ENCODE measurements at regions not wholly inside any gene's neighbourhood (a gene's known extent, or its start where the extent isn't known, plus 50 kb on each side); places are given as distances from the start of the nearest gene placed in this dataset.

- FAIRE-seq (no peak), DNase-seq (ENCODE audit: low read depth in 1 of 2, low spot score in 2 of 2) (no peak)
- no peaks in the 10 kb centered on the region for H3K9me3 ChIP-seq (ENCODE audit: insufficient read depth in 2 of 2, low read depth in 1 of 2, low read length in 1 of 2)
- WGBS, 2 experiments (ENCODE audit: extremely low coverage in 1 of 2, insufficient coverage in 1 of 2, insufficient read length in 1 of 2, insufficient replicate concordance in 2 of 2, low coverage in 1 of 2, low lambda C conversion rate in 2 of 2, missing lambda C conversion rate in 1 of 2): 96% methylated on average over 2 of the region's 2 CpGs; no CpG with 5 or more reads in 1 of the 2 experiments
- ChIA-PET POLR2A (ENCODE audit: partially characterized antibody) (no interaction called here), CTCF (ENCODE audit: partially characterized antibody) (no interaction called here)
- no peak overlapping the region for H2AFZ ChIP-seq (ENCODE audit: low read length)
- H3K27me3 ChIP-seq (replicated peaks in 1 of 4; ENCODE audit: control insufficient read depth in 3 of 4, extremely low read depth in 1 of 4, insufficient read depth in 3 of 4, low read length in 3 of 4): no peaks in the 10 kb centered on the region
- no peak overlapping the region for H4K8ac ChIP-seq (ENCODE audit: extremely low read depth, insufficient read depth, low read length)
- no peak overlapping the region for H2BK20ac ChIP-seq (ENCODE audit: low read length)
- H2BK5ac ChIP-seq (ENCODE audit: low read depth, low read length): no peak overlapping the region
- no peak overlapping the region for H2BK15ac ChIP-seq (ENCODE audit: low read length)
- H3K36me3 ChIP-seq (ENCODE audit: control insufficient read depth in 2 of 4, insufficient read depth in 4 of 4, low read length in 3 of 4): no peaks in the 10 kb centered on the region; a peak in 1 of 8 replicates
- no peaks in the 10 kb centered on the region for H4K20me1 ChIP-seq (replicated peaks in 1 of 2; ENCODE audit: control insufficient read depth in 1 of 2, insufficient read depth in 2 of 2, low read length in 2 of 2)
- no peak overlapping the region for H4K91ac ChIP-seq (replicated peaks; ENCODE audit: insufficient read length, low read length)
- H3K23ac ChIP-seq (ENCODE audit: insufficient read length): no peak overlapping the region
- H3K4me3 ChIP-seq (ENCODE audit: extremely low read depth in 1 of 4, insufficient read depth in 2 of 4, low read depth in 3 of 4, low read length in 4 of 4): no peak overlapping the region
- H4K5ac ChIP-seq (ENCODE audit: insufficient read length, low read depth, low read length): no peak overlapping the region
- no peaks in the 10 kb centered on the region for H3K4me1 ChIP-seq (replicated peaks in 1 of 4; ENCODE audit: control insufficient read depth in 3 of 4, insufficient read depth in 4 of 4, low read length in 3 of 4)
- H3K27ac ChIP-seq (ENCODE audit: low read depth, low read length): no peak overlapping the region
- H3K79me1 ChIP-seq (ENCODE audit: low read depth, low read length): no peaks in the 10 kb centered on the region
- no peak overlapping the region for H3K56ac ChIP-seq (replicated peaks; ENCODE audit: insufficient read length, low read depth, low read length)
- no peak overlapping the region for H3K4me2 ChIP-seq (ENCODE audit: insufficient read depth in 1 of 2, low read depth in 2 of 2, low read length in 2 of 2)
- H3K9ac ChIP-seq (replicated peaks in 1 of 4; ENCODE audit: extremely low read depth in 1 of 4, low read depth in 3 of 4, low read length in 3 of 4): no peak overlapping the region
- no peaks in the 10 kb centered on the region for H3K23me2 ChIP-seq (ENCODE audit: low read depth, low read length)
- H3K79me2 ChIP-seq (ENCODE audit: control insufficient read depth in 1 of 2, insufficient read depth in 2 of 2, low read length in 2 of 2): no peaks in the 10 kb centered on the region
- H3K14ac ChIP-seq (ENCODE audit: insufficient read length): no peak overlapping the region
- H2BK120ac ChIP-seq (replicated peaks; ENCODE audit: low read depth, low read length): no peak overlapping the region
- no peak overlapping the region for H2BK12ac ChIP-seq (ENCODE audit: low read depth, low read length)
- H2AK5ac ChIP-seq (ENCODE audit: low read depth, low read length): no peak overlapping the region
- H3K18ac ChIP-seq (ENCODE audit: extremely low read depth, low read length): no peak overlapping the region
- H3K4ac ChIP-seq (replicated peaks; ENCODE audit: insufficient read length, low read depth, low read length): no peak overlapping the region
- TF ChIP-seq E2F6 (IDR thresholded peaks at IDR 0.05) (no peak), TAF1 (IDR thresholded peaks at IDR 0.05; ENCODE audit: low read depth, low read length) (no peak), NRF1 (IDR thresholded peaks at IDR 0.05; ENCODE audit: low read depth, low read length) (no peak), BACH1 (IDR thresholded peaks at IDR 0.05; ENCODE audit: low read length) (no peak), CTBP2 (IDR thresholded peaks at IDR 0.05; ENCODE audit: borderline replicate concordance, insufficient read depth, insufficient read length, low read length) (no peak), POU5F1 (IDR thresholded peaks at IDR 0.05; ENCODE audit: low read depth, low read length) (no peak), CHD2 (IDR thresholded peaks at IDR 0.05; ENCODE audit: low read length) (no peak), CREB1 (IDR thresholded peaks at IDR 0.05) (no peak), PHF8 (conservative IDR thresholded peaks at IDR 0.05; ENCODE audit: low read depth, low read length) (no peak), MAX (IDR thresholded peaks at IDR 0.05) (no peak), HDAC2 (IDR thresholded peaks at IDR 0.05; ENCODE audit: borderline replicate concordance in 1 of 2, low read depth in 2 of 2, low read length in 2 of 2) (no peak), USF2 (IDR thresholded peaks at IDR 0.05; ENCODE audit: low read length) (no peak), JUN (IDR thresholded peaks at IDR 0.05; ENCODE audit: low read depth, low read length) (no peak), FOSL1 (IDR thresholded peaks at IDR 0.05; ENCODE audit: insufficient read depth, low read depth, low read length) (no peak)
Observed at GRCh38 chr3:95453242-95453641, 1361.2 kb upstream of the EPHA6 start.

Data from H1 (cell line).